22Rv1 (cell line): ENCODE measurements at regions not wholly inside any gene's neighbourhood (a gene's known extent, or its start where the extent isn't known, plus 50 kb on each side); places are given as distances from the start of the nearest gene placed in this dataset.

Source experiments
- H3K27ac ChIP-seq: fragments of 450-650 bp; 2 replicates; pipeline ENCODE4 v1.5.1; 2017
- ZFX ChIP-seq: fragments of 450-650 bp; IDR thresholded peaks from 2 replicates; pipeline ENCODE4 v1.6.1; 2017; ENCODE audit warnings: antibody characterized with exemption, borderline replicate concordance
- TF ChIP-seq, protein P1 (sequence below): fragments of 450-650 bp; IDR thresholded peaks from 2 replicates; pipeline ENCODE4 v1.5.1; 2017; ENCODE audit warnings: mild to moderate bottlenecking

DNA sequence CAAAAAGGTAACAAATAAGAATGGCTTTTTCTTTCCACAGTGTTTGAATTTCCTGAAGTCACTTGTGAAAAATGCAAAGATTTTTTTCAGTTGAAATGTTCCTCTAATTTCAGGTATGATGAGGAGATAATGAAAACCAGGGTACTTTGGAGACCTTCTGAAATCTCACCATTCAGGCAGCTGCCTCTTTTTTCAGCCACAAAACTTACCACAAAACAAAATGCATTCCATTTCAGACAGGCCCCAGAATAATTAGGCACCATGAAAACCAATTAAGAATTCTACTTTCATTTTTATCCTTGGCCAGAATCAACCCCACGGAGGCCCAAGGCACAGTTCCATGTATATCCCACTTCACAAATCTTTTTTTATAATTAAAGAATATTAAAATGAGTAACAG, 880.3 kb upstream of the ACVR2A start:
- TF ChIP-seq ZFX, result no peak
- TF ChIP-seq, protein P1, sequence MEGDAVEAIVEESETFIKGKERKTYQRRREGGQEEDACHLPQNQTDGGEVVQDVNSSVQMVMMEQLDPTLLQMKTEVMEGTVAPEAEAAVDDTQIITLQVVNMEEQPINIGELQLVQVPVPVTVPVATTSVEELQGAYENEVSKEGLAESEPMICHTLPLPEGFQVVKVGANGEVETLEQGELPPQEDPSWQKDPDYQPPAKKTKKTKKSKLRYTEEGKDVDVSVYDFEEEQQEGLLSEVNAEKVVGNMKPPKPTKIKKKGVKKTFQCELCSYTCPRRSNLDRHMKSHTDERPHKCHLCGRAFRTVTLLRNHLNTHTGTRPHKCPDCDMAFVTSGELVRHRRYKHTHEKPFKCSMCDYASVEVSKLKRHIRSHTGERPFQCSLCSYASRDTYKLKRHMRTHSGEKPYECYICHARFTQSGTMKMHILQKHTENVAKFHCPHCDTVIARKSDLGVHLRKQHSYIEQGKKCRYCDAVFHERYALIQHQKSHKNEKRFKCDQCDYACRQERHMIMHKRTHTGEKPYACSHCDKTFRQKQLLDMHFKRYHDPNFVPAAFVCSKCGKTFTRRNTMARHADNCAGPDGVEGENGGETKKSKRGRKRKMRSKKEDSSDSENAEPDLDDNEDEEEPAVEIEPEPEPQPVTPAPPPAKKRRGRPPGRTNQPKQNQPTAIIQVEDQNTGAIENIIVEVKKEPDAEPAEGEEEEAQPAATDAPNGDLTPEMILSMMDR, result no peak
- H3K27ac ChIP-seq, result no peak overlapping the region

DNA sequence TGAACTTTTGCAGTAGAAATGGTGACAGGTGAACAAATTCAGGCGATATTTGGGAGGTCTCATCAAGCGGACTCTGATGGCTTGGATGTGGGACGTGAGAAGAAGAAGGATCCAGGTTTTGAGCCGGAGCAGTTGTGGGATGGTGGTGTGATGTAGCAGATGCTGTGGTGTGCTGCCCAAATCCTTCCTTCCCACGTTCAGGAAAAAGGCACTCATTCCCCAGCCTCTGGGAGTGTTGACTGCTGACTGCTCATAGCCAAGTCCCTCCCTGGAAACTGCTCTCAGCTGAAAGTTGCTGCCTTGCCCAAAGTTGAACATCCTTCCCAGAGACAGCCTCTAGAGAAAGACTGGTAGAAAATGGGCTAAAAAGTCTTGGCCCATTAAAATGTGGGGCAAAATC, 890.3 kb upstream of the ACVR2A start:
- TF ChIP-seq, protein P1, result no peak
- H3K27ac ChIP-seq, result no peak overlapping the region

DNA sequence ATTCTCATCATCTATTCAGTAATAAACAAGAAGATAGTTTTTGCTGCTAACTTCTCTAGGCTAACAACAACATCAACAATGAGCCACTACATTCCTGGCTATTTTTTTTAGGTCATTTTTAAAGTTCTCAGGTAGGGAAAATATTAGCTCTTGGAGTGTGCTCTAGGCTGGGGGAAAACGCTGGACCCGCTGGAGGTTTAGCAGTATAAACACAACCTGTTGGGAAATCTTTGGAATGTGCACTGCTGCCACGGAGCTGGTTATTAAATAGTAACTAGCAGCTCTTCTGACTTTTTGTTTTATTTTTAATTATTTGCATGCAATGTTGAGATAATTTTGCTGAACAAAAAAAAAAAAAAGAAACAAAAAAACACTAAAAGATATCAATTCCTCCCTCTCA, 892.1 kb upstream of the ACVR2A start:
- no peak overlapping the region for H3K27ac ChIP-seq
- no peak for TF ChIP-seq ZFX
- TF ChIP-seq, protein P1, result no peak

DNA sequence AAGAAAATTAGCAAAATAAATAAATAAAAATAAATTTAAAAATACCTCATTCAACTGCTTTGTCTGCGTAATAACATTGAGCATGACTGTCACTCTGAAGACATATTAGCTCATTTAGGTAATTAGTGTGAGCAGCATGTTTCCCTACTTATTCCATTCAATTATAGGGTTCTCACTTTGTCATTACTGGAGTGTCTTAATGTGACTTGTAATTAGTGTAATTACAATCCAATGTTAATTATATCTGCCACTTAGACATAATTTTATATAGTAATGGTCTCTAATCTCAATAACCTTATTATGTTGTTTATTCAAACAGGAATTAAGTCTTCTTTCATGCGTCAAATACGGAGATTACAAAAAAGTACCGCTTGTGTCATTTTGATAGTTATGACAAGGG, 893.9 kb upstream of the ACVR2A start:
- TF ChIP-seq ZFX, result no peak
- TF ChIP-seq, protein P1, result no peak
- H3K27ac ChIP-seq, result no peak overlapping the region

DNA sequence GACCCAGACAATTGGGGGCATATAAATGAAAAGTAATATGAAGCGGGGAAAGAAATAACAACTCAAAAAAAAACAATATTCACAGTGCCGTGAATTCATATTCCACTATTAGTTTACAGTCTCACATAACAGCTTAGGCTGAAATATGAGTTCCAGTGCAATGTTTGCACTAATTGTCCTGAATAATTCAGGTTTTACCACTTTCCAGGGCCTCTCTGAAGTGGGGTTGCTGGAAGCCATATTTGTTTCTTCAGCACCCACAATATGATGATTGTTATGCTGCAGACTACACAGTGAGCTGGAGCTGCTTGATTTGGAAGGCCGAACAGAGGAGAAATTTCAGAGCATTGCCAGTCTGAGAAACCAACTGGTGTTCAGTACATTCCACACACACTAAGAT, 894.5 kb upstream of the ACVR2A start:
- H3K27ac ChIP-seq, result no peak overlapping the region
- TF ChIP-seq, protein P1, result no peak
- no peak for TF ChIP-seq ZFX

DNA sequence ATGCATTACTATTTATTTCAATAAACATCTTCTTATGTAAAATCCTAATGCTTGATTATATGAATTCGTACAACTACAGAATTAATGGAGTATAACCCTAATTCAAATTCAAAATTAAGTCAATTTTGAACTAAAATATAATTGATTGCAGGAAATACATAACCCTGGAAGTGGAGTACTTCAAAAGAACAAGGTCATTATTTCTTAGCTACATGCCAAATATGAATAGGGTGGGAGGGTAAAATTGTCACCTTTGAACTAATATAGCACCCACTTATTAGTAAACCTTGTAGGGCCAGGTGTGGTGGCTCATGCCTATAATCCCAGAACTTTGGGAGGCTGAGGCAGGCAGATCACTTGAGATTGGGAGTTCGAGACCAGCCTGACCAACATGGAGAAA, 895.4 kb upstream of the ACVR2A start:
- H3K27ac ChIP-seq, result no peak overlapping the region
- TF ChIP-seq ZFX, result no peak
- TF ChIP-seq, protein P1, result no peak

DNA sequence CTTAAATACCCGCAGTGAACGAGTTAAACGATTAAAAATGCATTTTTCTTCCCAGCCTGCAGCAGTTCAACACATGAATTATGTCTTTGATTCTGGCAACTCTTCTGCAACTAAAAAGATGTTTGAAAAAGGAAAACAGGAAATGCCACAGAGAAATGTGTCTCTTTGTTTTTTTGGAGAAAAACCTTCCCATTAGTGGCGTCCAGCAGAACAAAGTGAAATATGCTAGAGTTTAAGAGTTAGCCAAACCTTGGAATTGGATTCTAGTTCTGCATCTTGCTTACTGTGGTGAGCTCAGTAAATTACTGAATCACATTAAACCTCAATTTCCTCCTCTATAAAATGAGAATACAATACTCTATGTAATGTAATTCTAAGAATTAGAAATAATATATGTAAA, 900.2 kb upstream of the ACVR2A start:
- no peak overlapping the region for H3K27ac ChIP-seq
- TF ChIP-seq ZFX, result no peak
- TF ChIP-seq, protein P1, result no peak
